Stimulated activated CD8-positive, alpha-beta memory T cell treated with anti-CD3 and anti-CD28 coated beads, Interleukin-2, amount 100 ng/mL, for 48 hours (primary cell): ENCODE measurements at regions not wholly inside any gene's neighbourhood (a gene's known extent, or its start where the extent isn't known, plus 50 kb on each side); places are given as distances from the start of the nearest gene placed in this dataset.
"Not testable (repeated sequence)": the region's sequence is repeated elsewhere in the genome, so short reads cannot be mapped to it uniquely, and the experiment has no call there.

ENCODE experiments used
- DNase-seq, 2 donors: peaks; one replicate each; pipeline ENCODE4 v3.0.0-alpha.2; 2020; ENCODE audit warnings: low read depth in 2 of 2

GRCh38 chr15:57878573-57878972 is 172.1 kb downstream of the POLR2M start:
- no peak for DNase-seq

GRCh38 chr15:57881361-57881760 is 174.8 kb downstream of the POLR2M start:
- no peak for DNase-seq

GRCh38 chr15:57881972-57882371 is 175.5 kb downstream of the POLR2M start:
- no peak for DNase-seq

- no peak for DNase-seq
Observed at GRCh38 chr15:57883701-57884100, 177.2 kb downstream of the POLR2M start.

- DNase-seq = no peak
Observed at GRCh38 chr15:57884936-57885335, 178.4 kb downstream of the POLR2M start.

- DNase-seq = no peak
Observed at GRCh38 chr15:57885435-57885834, 178.9 kb downstream of the POLR2M start.

- DNase-seq = no peak
Observed at GRCh38 chr15:57887825-57888224, 177.7 kb downstream of the ALDH1A2 start.

- no peak for DNase-seq
Observed at GRCh38 chr15:57890351-57890750, 175.2 kb downstream of the ALDH1A2 start.

- DNase-seq = no peak
Observed at GRCh38 chr15:57890878-57891277, 174.6 kb downstream of the ALDH1A2 start.

- no peak for DNase-seq
Observed at GRCh38 chr15:57892181-57892580, 173.3 kb downstream of the ALDH1A2 start.

GRCh38 chr15:57893040-57893439 is 172.5 kb downstream of the ALDH1A2 start:
- no peak for DNase-seq

- no peak for DNase-seq
Observed at GRCh38 chr15:57895291-57895690, 170.2 kb downstream of the ALDH1A2 start.

- DNase-seq = no peak
Observed at GRCh38 chr15:57896114-57896513, 169.4 kb downstream of the ALDH1A2 start.

- DNase-seq = not testable (repeated sequence)
Observed at GRCh38 chr15:57896899-57897298, 168.6 kb downstream of the ALDH1A2 start.

- DNase-seq = no peak
Observed at GRCh38 chr15:57897870-57898269, 167.6 kb downstream of the ALDH1A2 start.

GRCh38 chr15:57902155-57902554 is 163.4 kb downstream of the ALDH1A2 start:
- DNase-seq = no peak
